GM21367 (cell line): ENCODE measurements at regions not wholly inside any gene's neighbourhood (a gene's known extent, or its start where the extent isn't known, plus 50 kb on each side); places are given as distances from the start of the nearest gene placed in this dataset.

Experiments used
- ATAC-seq: cut with Tn5 transposase; IDR thresholded peaks from one replicate; pipeline ENCODE4 v1.9.1; 2021; ENCODE audit not compliant: unreplicated experiment

DNA sequence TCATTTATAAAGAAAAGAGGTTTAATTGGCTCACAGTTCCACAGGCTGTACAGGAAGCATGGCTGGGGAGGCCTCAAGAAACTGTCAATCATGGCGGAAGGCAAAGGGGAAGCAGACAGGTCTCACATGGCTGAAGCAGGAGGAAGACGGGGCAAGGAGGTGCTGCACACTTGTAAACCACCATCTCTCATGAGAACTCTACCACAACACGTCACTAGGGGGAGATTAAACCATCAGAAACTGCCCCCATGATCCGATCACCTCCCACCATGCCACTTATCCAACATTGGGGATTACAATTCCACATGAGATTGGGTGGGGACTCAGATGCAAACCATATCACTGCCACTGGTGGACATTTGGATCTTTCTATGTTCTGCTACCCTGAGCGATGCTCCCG is 351.4 kb downstream of the NPHP4 start:
- ATAC-seq = no peak

DNA sequence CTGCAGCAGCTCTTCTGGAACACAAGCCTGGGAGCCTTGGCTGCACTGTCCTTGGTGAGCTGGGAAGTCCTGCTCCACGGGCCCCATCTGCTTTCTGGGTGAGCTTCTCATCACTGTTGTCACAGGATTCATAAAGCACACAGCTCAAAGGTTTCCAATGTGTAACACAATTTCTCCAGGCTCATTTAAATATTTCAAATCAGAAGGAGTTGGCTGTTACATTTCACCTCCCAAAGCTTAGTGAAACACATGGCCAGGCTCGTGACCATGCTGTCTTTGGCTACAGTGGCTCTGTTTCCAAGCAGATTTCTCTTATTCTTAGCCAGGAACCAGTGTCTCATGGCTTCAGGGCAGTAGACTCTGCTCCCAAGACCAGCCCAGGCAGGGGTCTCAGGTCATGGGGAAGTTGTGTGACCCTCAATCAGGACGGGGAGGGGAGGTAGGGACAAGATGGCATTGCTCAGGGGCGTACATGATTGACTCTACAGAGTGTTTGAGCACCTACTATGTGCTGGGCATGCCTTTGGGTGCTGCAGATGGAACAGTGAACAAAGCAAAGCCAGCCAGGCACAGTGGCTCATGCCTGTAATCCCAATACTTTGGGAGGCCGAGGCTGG is 353.0 kb downstream of the NPHP4 start:
- ATAC-seq = no peak

DNA sequence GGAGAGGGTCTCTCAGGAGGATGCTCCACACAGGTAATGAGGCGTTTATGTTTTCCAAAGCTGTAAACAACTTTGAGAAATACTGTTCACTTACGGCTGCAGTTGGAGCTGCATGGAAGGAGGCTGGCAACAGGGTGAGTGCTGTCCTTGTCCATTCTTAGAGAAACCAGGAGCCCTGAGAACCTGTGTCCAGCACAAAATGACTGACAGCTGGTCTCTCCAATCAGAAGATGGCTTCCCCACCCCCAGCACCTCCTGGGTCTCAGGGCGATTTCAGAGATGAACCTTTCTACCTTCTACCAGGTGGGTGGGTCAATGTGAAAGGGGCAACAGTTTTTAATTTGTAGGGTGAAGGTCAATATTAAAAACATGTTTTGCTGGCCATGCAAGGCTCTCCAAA is 353.6 kb downstream of the NPHP4 start:
- no peak for ATAC-seq

DNA sequence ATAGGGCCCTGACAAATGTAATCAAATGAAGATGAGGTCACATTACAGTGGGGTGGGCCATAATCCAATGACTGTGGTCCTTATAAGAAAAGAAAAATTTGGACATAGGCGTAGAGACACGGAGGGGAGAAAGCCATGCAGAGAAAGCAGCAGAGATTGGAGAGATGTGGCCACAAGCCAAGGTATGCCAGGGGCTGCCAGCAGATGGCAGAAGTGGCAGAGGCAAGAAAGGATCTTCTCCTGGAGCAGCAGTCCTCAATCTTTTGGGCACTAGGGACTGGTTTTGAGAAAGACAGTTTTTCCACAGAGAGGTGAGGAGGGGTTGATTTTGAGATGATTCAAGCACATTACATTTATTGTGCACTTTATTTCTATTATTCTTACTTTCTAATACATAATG is 355.1 kb downstream of the NPHP4 start:
- ATAC-seq = no peak

DNA sequence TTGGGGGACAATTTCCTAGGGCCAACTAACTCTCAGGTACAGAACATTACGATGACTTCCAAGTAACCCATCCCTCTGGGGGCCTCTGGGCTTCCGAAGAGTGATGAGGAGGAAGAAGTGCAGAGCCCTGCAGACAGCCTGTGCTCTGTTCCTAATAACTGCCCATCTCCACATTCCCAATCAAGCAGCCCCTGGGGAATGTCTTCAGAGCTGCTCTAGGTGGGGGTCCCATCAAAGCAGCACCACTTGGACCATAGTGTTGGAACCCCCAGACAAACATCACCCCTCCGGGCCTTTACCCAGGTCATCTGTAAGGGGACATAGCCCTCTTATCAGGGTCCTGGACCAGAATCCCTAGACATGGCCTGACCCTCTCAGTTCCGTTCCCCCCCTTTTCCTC is 357.3 kb downstream of the NPHP4 start:
- no peak for ATAC-seq

DNA sequence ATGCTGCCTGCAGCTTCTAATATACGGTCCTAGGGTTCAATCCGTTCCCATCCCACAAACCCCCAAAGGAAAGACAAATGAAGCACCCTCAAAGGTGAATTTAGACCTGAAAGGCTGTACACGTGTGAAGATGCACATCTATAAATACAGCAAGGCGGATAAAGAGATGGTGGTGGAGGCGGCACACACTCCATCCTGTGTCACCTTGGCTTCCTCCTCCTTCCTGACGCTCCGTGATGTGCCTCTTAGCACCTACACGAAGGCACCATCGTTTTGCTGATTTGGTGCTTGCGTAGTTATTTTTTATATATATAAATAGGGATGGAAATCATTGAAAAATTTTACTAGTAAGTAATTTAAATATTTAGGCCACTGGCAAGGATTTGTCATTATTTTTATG is 359.4 kb downstream of the NPHP4 start:
- ATAC-seq = no peak

DNA sequence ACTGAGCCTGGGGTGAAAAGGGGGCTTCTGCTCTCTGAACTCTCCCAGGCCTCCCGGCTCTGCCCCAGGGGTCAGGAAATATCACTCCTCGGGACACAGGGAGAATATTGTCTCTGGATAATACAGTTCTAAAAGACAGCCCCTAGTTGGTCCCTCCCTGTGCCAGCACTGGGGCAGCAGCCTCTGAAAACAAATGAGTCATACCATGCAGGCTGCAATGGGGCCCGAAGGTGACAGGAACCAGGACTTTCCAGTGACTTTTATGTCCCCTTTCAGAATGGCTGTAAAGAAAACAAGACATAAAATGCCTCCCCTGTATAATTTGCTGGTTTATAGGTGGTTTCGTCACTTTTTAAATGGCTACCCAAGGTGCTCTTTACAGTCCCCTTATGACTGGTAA is 360.0 kb downstream of the NPHP4 start:
- ATAC-seq = no peak

DNA sequence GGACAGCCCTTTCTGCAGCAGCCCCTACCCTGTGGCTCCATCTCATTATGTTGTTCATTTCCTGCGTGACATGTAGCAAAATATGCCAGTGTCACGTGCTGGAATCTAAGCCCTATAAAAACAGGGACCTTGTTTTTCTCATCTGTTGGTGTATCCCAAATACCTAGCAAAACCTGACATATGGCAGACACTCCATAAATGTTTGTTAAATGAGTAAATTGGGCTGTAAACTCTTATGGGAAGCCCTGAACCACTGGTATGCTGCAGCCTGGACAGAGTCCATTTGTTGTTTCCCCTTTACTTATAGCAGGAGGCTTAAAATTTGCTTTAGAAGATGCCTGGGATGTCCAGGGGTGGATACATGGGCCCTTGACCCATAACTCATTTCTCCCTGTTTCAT is 363.8 kb downstream of the NPHP4 start:
- ATAC-seq = no peak

DNA sequence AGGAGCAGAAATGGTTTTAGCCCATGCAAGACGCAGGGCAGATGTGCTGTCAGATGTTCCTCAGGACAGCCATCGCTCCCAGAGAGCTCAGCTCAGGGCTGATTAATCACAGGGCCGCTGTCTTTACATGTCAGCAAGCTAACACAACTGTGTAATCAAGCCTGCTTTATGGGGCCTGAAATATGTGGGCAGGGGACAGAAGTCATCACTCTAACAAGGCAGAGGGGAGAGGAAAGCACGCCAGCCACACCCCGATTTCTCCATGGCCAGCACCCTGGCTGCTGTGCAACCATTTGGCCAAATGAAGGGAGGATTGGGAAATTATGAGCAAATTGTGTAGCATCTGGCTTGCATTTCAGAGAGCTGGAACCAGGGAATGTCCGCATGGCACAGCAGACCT is 368.8 kb downstream of the NPHP4 start:
- ATAC-seq = no peak

DNA sequence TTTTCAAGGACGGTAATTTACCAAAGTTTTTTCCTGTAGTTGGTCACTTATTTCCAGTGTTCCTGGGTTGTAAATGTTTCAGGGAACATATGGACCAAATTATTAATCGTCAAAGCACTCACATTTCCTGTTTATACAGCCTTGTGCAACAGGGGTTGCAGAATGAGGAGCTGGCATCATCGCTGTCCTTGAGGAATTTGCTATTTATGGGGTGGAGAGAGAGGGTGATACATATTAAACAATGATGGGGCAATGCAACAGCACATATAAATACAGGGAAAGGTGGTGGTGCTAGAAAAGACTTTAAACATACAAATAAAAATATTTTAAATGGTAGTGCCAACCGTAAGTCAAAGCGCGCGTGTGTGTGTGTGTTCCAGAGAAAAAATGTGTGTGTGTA is 369.8 kb downstream of the NPHP4 start:
- ATAC-seq = no peak

DNA sequence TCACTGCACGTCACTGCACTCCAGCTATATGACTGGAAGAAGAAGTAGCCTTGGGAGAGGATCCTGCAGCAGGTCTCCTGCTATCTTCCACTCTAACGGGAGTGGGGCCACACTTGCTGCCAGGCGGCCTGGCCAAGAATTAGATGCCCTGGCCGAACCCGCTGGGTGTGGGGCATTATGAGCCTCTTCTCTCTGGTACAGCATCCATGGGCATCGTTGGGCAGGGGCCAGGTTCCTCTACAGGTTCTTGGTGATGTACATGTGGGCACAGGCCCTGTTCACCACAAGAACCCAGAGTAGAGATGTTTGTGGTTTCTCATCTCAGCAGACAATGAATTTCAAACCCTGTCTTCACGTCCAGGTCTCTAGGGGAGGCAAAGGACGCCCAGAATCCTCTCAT is 370.5 kb downstream of the NPHP4 start:
- ATAC-seq = no peak

DNA sequence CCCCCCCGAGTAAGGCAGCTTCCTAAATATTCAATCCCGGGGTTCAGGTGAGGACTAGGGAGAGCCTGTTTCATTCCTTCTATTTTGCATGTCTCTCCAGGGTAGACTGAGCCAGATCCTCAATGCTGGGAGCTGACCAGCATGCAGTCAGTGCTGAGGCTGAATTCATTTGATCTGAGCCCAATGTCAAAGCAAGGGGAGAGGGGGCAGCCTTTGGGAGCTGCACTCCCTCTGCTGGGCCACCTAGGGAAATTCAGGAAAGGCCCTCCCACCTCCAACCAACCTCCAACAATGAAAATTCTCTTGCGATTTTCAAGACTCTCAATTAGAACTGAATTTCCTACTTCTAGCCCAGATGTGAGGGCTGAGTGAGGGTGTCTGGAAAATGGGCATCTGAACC is 371.2 kb downstream of the NPHP4 start:
- no peak for ATAC-seq

DNA sequence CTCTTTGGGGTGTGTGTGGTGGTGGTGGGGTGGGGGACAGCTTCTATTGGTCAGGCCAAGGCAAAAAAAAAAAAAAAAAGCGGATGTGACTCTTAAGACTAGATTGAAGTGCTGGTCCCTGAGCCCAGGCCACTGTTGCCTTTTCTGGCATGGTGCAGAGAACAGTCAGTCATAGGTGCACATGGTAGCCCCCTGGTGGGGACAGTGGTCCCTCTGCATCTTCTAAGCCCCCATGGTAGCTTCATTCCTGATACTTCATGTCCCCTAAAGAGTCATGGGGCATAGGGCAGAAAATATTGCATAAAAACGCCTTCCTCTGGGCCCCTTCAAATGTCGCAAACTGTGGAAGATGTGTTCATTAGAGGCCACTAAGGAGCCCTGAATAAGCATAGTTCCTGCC is 371.8 kb downstream of the NPHP4 start:
- no peak for ATAC-seq

DNA sequence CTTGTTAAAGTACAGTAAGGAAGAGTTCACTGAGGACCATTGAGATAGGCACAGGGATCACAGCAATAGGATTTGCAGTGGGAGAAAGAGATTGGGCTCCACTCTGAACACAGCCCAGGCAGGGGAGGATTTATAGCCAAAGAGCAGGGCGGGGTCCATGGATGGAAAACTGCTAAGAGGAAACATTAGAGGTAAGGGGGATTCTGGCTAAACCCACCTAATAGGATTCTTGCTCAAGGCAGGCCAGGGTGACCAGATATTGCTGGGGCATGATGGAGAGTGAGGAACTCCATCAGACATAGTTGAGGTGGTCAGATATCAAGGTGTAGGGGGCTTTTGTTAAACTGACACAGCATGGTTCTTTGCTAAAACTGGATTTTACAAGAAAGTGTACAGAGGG is 372.8 kb downstream of the NPHP4 start:
- no peak for ATAC-seq

DNA sequence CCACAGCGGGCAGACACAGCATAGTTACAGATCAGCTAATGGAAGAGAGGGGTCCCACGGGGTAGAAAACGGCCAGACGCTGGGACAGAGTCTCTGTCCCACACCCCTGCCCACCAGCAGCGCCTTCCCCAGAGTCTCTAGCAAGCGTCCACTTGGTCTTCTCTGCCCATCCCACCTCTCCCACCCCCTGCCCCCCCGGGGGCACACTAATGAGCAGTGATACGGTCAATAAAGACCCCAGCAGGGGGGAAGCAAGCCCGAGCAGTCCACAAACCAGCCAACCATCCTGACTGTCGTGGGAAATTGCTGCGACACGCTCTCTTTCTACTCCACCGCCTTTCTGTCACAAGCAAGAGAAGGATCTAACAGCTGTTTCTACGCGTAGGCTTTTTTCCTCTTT is 374.7 kb downstream of the NPHP4 start:
- ATAC-seq = no peak

DNA sequence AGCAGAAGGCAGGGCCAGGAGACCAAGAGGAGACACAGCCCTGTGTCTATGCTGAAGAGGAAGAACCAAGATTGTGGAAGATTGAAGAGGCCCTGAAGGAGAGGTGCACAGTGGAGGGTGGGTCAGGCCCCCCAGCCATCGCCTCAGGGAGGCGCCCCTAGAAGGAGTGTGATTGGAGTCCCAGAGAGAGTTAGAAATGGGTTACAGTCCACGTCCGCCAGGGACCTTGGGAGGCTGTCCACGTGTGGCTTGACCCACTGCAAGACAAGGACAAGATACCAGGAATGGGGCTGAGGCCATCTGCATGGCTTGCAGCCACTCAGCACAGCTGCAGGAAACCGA is 375.1 kb downstream of the NPHP4 start:
- ATAC-seq = no peak

DNA sequence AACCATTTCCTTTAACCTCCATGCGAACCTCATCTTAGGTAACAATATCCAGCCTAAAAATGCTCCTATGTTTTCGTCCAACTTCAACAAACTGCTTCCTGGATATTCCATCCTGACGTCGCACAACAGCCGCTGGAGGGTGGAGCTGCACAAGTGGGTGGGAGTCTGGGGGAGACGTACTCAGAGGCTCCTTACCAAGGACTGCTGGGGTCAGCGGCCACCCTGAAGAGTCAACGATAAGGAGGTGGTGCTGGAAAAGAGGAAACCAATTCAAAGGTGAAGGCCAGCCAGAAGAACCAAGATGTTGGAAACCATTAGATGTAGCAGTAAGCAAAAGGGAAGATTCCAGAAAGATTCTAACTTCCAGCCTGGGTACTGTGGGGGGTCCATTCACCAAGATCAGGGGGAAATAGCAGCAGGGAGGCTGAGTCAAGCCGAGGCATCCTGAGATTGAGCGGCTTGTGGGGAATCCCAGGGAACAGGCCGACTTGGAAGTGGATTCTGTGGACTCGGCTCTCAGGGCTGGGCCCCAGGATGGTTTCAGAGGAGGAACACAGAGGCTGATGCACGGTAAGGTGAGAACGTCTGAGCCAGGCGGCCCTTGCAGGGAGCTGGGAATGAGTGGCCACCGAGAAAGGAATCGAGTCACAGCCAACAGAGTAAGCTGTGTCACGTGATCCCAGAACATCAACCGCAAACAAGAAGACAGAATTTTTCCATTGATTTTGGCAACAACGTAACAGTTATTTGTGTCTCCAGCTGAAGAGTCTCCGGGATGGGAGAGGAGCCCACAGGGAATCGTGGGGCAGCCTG is 375.7 kb downstream of the NPHP4 start:
- ATAC-seq = no peak

DNA sequence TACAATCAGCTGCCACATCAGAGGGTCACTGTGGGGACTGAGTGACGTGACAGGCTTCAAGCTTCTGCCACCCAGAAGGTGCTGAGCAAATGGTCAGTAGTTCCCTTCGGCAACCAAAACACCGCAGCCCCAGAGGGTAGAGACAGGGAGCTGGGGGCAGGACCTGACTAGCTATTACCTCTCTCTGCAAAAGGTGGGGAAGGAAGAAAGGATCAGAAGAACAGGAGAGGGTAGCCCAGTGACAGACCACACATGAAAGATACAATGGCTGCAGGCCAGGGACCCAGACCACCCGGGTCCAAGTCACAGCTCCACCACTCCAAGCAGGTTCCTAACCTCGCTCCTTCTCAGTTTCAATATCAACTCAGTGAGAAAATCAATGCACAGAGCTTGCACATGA is 377.1 kb downstream of the NPHP4 start:
- no peak for ATAC-seq

DNA sequence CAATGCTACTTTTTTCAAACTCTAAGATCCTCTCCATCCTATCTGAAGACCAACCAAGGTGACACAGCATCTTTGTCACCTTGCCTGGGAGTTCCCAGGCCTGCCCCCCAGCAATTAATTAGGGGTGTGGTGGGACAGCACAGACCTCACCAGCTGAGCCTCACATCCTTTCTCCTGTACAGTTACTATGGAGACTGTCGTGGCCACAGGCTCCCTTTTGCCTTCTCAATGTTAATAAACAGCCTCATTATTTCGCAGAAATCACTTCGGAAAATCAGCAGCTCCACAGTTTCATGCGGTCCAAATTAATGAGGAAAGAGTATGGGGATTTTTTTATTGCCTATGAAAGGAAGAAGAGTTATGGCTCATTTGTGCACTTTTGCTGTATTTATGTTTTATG is 378.3 kb downstream of the NPHP4 start:
- ATAC-seq = no peak

DNA sequence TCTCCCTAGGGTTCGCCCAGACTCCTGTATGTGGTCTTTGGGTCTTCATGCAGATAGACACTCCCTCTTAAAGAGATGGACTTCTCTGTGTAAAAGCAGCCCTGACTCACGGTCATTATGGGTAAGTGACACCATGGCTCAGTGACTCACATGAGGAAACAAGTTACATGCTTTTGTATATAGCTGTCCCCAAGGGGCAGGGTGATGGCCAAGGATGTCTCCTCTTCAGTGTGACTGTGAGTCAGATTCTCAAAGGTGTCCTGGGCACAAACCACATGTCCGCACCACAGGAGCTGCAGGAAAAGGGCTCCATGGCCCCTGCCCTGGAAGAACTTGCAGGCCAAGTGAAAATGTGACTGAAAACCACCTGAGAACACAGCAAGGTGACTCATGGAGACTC is 380.4 kb downstream of the NPHP4 start:
- ATAC-seq = no peak

DNA sequence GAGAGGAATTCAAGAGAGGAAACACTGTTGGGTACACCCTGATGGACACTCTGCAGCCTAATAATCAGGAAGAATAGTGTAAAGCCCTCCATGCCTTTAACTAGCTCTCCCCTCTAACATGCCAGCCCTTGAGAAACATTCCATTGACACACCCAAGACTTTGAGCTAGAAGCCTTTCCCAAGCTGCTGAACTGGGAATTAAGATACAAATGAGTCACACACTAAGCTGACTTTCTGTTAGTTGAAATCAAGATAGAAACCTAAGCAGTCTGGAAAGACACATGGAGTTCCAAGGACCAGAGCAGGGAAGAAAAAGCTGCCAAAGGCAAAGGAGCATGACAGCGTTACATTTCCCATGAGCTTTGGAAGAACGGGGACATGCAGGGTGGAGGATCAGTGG is 380.8 kb downstream of the NPHP4 start:
- ATAC-seq = no peak

DNA sequence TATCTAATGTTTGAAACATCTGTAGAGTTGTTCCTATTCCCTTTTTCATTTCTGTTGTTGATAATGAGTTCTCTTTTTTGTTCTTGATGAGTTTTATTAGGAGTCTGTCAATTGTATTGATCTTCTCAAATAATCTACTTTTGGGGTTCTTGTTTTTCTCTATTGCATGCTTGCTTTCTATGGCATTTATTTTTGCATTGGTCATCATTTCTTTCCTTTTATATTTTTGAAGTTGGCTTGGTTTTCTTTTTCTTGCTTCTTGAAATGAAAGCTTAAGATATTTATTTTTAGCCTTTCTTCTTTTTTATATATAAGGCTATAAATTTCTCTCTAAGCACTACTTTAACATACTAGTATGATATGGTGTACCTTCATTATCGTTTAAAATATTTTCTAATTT is 381.8 kb downstream of the NPHP4 start:
- ATAC-seq = no peak
